HCT116 (cell line): ENCODE measurements at regions not wholly inside any gene's neighbourhood (a gene's known extent, or its start where the extent isn't known, plus 50 kb on each side); places are given as distances from the start of the nearest gene placed in this dataset.

ENCODE experiments used
- CBX3 ChIP-seq: IDR thresholded peaks from 2 replicates; pipeline ENCODE4 v1.6.1; 2012; ENCODE audit warnings: low read depth
- EGR1 ChIP-seq: IDR thresholded peaks from 2 replicates; pipeline ENCODE4 v1.6.1; 2012; ENCODE audit warnings: low read depth
- EZH2 ChIP-seq: fragments of 200-600 bp; sonication (generic); IDR thresholded peaks from 2 replicates; pipeline ENCODE4 v1.6.1; 2017; ENCODE audit warnings: antibody characterized with exemption, mixed run types
- JUND ChIP-seq: IDR thresholded peaks from 2 replicates; pipeline ENCODE4 v1.6.1; 2012
- POLR2A ChIP-seq: IDR thresholded peaks from 2 replicates; pipeline ENCODE4 v1.7.0; 2011; ENCODE audit warnings: borderline replicate concordance; ENCODE audit not compliant: insufficient read depth, insufficient read length; ENCODE audit errors: extremely low read depth
- POLR2AphosphoS5 ChIP-seq: IDR thresholded peaks from 2 replicates; pipeline ENCODE4 v1.6.1; 2011; ENCODE audit warnings: mild to moderate bottlenecking, low read depth, low read length, moderate library complexity
- SP1 ChIP-seq: IDR thresholded peaks from 2 replicates; pipeline ENCODE4 v1.6.1; 2012; ENCODE audit warnings: low read depth
- YY1 ChIP-seq: IDR thresholded peaks from 2 replicates; pipeline ENCODE4 v1.6.1; 2011; ENCODE audit warnings: low read length, low read depth, moderate library complexity, mild to moderate bottlenecking; ENCODE audit not compliant: insufficient replicate concordance; ENCODE audit errors: extremely low read depth
- ZFX ChIP-seq: fragments of 450-650 bp; IDR thresholded peaks from 2 replicates; pipeline ENCODE4 v1.6.1; 2017
- TF ChIP-seq, protein P1 (sequence below): IDR thresholded peaks from 2 replicates; pipeline ENCODE4 v1.6.1; 2012
- TF ChIP-seq, protein P2 (sequence below), 3 experiments: fragments of 200-600 bp in 1 of 3; sonication (generic) in 1 of 3; IDR thresholded peaks in 2 of 3; conservative IDR thresholded peaks in 1 of 3; 2 replicates each; pipeline ENCODE4 v1.5.1; 2012 to 2017; ENCODE audit warnings: low read depth in 2 of 3, low read length in 2 of 3, antibody characterized with exemption in 1 of 3, borderline replicate concordance in 1 of 3, control low read depth in 1 of 3, mild to moderate bottlenecking in 1 of 3, mixed read lengths in 1 of 3, mixed run types in 1 of 3, moderate library complexity in 1 of 3; ENCODE audit not compliant: insufficient read depth in 1 of 3
- TF ChIP-seq, protein P3 (sequence below): IDR thresholded peaks from 2 replicates; pipeline ENCODE4 v1.6.1; 2012

DNA sequence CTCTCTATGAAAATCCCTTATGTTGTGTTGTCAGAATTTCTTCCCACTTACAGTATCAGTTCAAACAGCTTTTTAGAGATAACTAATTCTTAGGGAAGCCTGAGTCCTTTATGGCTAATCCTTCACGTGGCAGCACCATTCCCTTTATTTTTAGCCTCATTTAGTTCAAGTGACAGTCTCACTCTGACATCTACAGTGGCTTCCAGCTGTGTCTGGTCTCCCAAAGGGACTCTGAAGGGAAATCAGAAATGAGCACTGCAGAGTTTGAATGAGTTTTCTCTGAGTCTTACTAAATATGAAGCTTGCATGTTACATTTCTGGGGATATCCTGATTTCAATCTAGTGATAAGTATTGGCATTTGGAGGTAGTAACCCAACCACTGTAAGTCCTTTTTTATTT lies 1104.1 kb downstream of the CDH11 start:
- TF ChIP-seq CBX3 = no peak
- no peak for TF ChIP-seq POLR2A
- TF ChIP-seq SP1 = no peak
- no peak for TF ChIP-seq ZFX
- TF ChIP-seq, protein P1, sequence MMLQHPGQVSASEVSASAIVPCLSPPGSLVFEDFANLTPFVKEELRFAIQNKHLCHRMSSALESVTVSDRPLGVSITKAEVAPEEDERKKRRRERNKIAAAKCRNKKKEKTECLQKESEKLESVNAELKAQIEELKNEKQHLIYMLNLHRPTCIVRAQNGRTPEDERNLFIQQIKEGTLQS = no peak
- TF ChIP-seq, protein P2, sequence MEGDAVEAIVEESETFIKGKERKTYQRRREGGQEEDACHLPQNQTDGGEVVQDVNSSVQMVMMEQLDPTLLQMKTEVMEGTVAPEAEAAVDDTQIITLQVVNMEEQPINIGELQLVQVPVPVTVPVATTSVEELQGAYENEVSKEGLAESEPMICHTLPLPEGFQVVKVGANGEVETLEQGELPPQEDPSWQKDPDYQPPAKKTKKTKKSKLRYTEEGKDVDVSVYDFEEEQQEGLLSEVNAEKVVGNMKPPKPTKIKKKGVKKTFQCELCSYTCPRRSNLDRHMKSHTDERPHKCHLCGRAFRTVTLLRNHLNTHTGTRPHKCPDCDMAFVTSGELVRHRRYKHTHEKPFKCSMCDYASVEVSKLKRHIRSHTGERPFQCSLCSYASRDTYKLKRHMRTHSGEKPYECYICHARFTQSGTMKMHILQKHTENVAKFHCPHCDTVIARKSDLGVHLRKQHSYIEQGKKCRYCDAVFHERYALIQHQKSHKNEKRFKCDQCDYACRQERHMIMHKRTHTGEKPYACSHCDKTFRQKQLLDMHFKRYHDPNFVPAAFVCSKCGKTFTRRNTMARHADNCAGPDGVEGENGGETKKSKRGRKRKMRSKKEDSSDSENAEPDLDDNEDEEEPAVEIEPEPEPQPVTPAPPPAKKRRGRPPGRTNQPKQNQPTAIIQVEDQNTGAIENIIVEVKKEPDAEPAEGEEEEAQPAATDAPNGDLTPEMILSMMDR (IDR thresholded peaks at IDR 0.05 in 2 of 3, conservative IDR thresholded peaks at IDR 0.05 in 1 of 3; ENCODE audit: borderline replicate concordance in 1 of 3, insufficient read depth in 1 of 3, low read depth in 2 of 3, low read length in 2 of 3) = no peak
- TF ChIP-seq EZH2 = no peak
- no peak for TF ChIP-seq POLR2AphosphoS5
- no peak for TF ChIP-seq JUND
- TF ChIP-seq, protein P3, sequence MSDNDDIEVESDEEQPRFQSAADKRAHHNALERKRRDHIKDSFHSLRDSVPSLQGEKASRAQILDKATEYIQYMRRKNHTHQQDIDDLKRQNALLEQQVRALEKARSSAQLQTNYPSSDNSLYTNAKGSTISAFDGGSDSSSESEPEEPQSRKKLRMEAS = no peak
- TF ChIP-seq YY1 = no peak
- no peak for TF ChIP-seq EGR1
